PC-3 (cell line): ENCODE measurements at regions not wholly inside any gene's neighbourhood (a gene's known extent, or its start where the extent isn't known, plus 50 kb on each side); places are given as distances from the start of the nearest gene placed in this dataset.

Experiments
- ATAC-seq: fragments of 200-7000 bp; cut with Tn5 transposase; 2 replicates; pipeline ENCODE4 v1.9.1; 2020; ENCODE audit warnings: mild to moderate bottlenecking, moderate library complexity
- BruUV-seq: library from RNA; stranded (reverse); fragments of 400-500 nt; replicated peaks from 2 replicates; lab custom pipeline; 2021; lab: Mats Ljungman, UMichigan
- CTCF ChIA-PET: fragments of 300-600 bp; sonication (Branson Sonifier 250); formaldehyde crosslinking; loops from one replicate; lab custom pipeline; 2022; ENCODE audit warnings: antibody characterized with exemption; lab: Charles Lee
- POLR2A ChIA-PET: fragments of 300-600 bp; sonication (Branson Sonifier 250); formaldehyde crosslinking; loops from one replicate; lab custom pipeline; 2022; ENCODE audit warnings: antibody characterized with exemption; ENCODE audit not compliant: unreplicated experiment; lab: Charles Lee
- DNase-seq: peaks from one replicate; pipeline ENCODE4 v3.0.0-alpha.2; 2015
- H2AFZ ChIP-seq: fragments of 300-600 bp; sonication (generic); 2 replicates; pipeline ENCODE4 v1.6.0; 2016; ENCODE audit warnings: antibody characterized with exemption, low read length
- H3F3A ChIP-seq: fragments of 300-600 bp; sonication (generic); one replicate; pipeline ENCODE4 v1.6.0; 2017; ENCODE audit warnings: antibody characterized with exemption, low read length, control low read depth, mild to moderate bottlenecking; ENCODE audit not compliant: unreplicated experiment
- H3K27ac ChIP-seq: fragments of 300-600 bp; sonication (generic); 2 replicates; pipeline ENCODE4 v1.5.1; 2016; ENCODE audit warnings: mild to moderate bottlenecking, low read length
- H3K27me3 ChIP-seq: fragments of 300-600 bp; sonication (generic); 2 replicates; pipeline ENCODE4 v1.6.1; 2016; ENCODE audit warnings: low read length, mixed read lengths
- H3K36me3 ChIP-seq: fragments of 300-600 bp; sonication (generic); 2 replicates; pipeline ENCODE4 v1.6.1; 2016; ENCODE audit warnings: low read depth, mixed run types, low read length, mixed read lengths
- H3K4me1 ChIP-seq: fragments of 300-600 bp; sonication (generic); 2 replicates; pipeline ENCODE4 v1.5.1; 2016; ENCODE audit warnings: low read length; ENCODE audit not compliant: insufficient read depth
- H3K4me2 ChIP-seq: fragments of 300-600 bp; sonication (generic); 2 replicates; pipeline ENCODE4 v1.6.0; 2016; ENCODE audit warnings: low read length
- H3K4me3 ChIP-seq: fragments of 300-600 bp; sonication (generic); 2 replicates; pipeline ENCODE4 v1.5.1; 2016; ENCODE audit warnings: mild to moderate bottlenecking, low read length, mixed read lengths
- H3K79me2 ChIP-seq: fragments of 300-600 bp; sonication (generic); 2 replicates; pipeline ENCODE4 v1.6.1; 2017; ENCODE audit warnings: low read length, mixed read lengths
- H3K9ac ChIP-seq: fragments of 300-600 bp; sonication (generic); 2 replicates; pipeline ENCODE4 v1.6.0; 2016; ENCODE audit warnings: mild to moderate bottlenecking, low read length
- H3K9me2 ChIP-seq: fragments of 300-600 bp; sonication (generic); replicated peaks from 2 replicates; pipeline ENCODE4 v1.6.1; 2016; ENCODE audit warnings: mixed run types, low read length, mixed read lengths
- H3K9me3 ChIP-seq: fragments of 300-600 bp; sonication (generic); 2 replicates; pipeline ENCODE4 v1.6.1; 2016; ENCODE audit warnings: low read length, mixed read lengths
- H4K20me1 ChIP-seq: fragments of 300-600 bp; sonication (generic); 2 replicates; pipeline ENCODE4 v1.6.1; 2016; ENCODE audit warnings: low read length, mixed read lengths
- CTCF ChIP-seq: fragments of 300-600 bp; sonication (generic); conservative IDR thresholded peaks from 2 replicates; pipeline ENCODE4 v1.5.1; 2017; ENCODE audit warnings: antibody characterized with exemption, low read depth, mild to moderate bottlenecking, low read length
- EZH2 ChIP-seq: fragments of 300-600 bp; sonication (generic); IDR thresholded peaks from one replicate; pipeline ENCODE4 v1.6.1; 2017; ENCODE audit warnings: antibody characterized with exemption, mild to moderate bottlenecking, low read length; ENCODE audit not compliant: unreplicated experiment
- EZH2phosphoT487 ChIP-seq: fragments of 300-600 bp; sonication (generic); IDR thresholded peaks from 2 replicates; pipeline ENCODE4 v1.6.1; 2018; ENCODE audit warnings: mild to moderate bottlenecking, antibody characterized with exemption, low read length, borderline replicate concordance
- intact Hi-C: fragments of 100-400 bp; cut with micrococcal nuclease; formaldehyde crosslinking; loops from 2 replicates; pipeline ENCODE4 v1.9.0; 2023

GRCh38 chr6:153442096-153442495, 311.0 kb upstream of the RGS17 start:
- ATAC-seq, result no peak
- POLR2A ChIA-PET, result no interaction called here
- intact Hi-C loops, result no loop called here

GRCh38 chr6:153437193-153437592, 306.1 kb upstream of the RGS17 start:
- no TSS peak for BruUV-seq
- Histone ChIP-seq H3K4me1 (no peaks in the 10 kb centered on the region), H3K9me3 (no peaks in the 10 kb centered on the region), H3K4me3 (no peak overlapping the region), H4K20me1 (no peaks in the 10 kb centered on the region), H3K4me2 (no peak overlapping the region), H2AFZ (no peak overlapping the region), H3K27me3 (no peaks in the 10 kb centered on the region), H3K9me2 (no peaks in the 10 kb centered on the region), H3K27ac (no peak overlapping the region), H3K36me3 (no peaks in the 10 kb centered on the region), H3F3A (no peaks in the 10 kb centered on the region), H3K9ac (no peak overlapping the region), H3K79me2 (no peaks in the 10 kb centered on the region)
- DNase-seq (no peak), ATAC-seq (no peak)
- intact Hi-C loops, result no loop called here
- ChIA-PET POLR2A (no interaction called here), CTCF (no interaction called here)
- TF ChIP-seq CTCF (no peak), EZH2phosphoT487 (no peak), EZH2 (no peak)

More at GRCh38 chr6:153442096-153442495, 311.0 kb upstream of the RGS17 start:
- Histone ChIP-seq H3K36me3 (no peaks in the 10 kb centered on the region), H3K27ac (no peak overlapping the region), H3K4me1 (no peaks in the 10 kb centered on the region), H3K9ac (no peak overlapping the region), H3K9me3 (no peaks in the 10 kb centered on the region), H2AFZ (no peak overlapping the region), H3K27me3 (no peaks in the 10 kb centered on the region), H3K79me2 (no peaks in the 10 kb centered on the region), H3F3A (no peaks in the 10 kb centered on the region), H3K9me2 (no peaks in the 10 kb centered on the region), H3K4me3 (no peak overlapping the region), H4K20me1 (no peaks in the 10 kb centered on the region), H3K4me2 (no peak overlapping the region)
- DNase-seq, result no peak
- CTCF ChIA-PET, result no interaction called here
- TF ChIP-seq EZH2, result no peak
- TF ChIP-seq EZH2phosphoT487, result no peak
- BruUV-seq, result no TSS peak

GRCh38 chr6:153436351-153436750, 305.3 kb upstream of the RGS17 start:
- no peak overlapping the region for H2AFZ ChIP-seq
- H3K4me2 ChIP-seq, result no peak overlapping the region
- no peak overlapping the region for H3K27ac ChIP-seq
- no peaks in the 10 kb centered on the region for H3K9me2 ChIP-seq
- no peaks in the 10 kb centered on the region for H3K4me1 ChIP-seq
- BruUV-seq, result no TSS peak
- intact Hi-C loops, result no loop called here
- POLR2A ChIA-PET, result no interaction called here
- no peaks in the 10 kb centered on the region for H3F3A ChIP-seq
- CTCF ChIA-PET, result no interaction called here
- H3K79me2 ChIP-seq, result no peaks in the 10 kb centered on the region
- H3K36me3 ChIP-seq, result no peaks in the 10 kb centered on the region
- H3K4me3 ChIP-seq, result no peak overlapping the region
- DNase-seq (no peak), ATAC-seq (no peak)
- no peak for TF ChIP-seq EZH2
- no peak for TF ChIP-seq CTCF
- no peak for TF ChIP-seq EZH2phosphoT487
- no peak overlapping the region for H3K9ac ChIP-seq
- H3K9me3 ChIP-seq, result no peaks in the 10 kb centered on the region
- H4K20me1 ChIP-seq, result no peaks in the 10 kb centered on the region
- H3K27me3 ChIP-seq, result no peaks in the 10 kb centered on the region
